GM12872 (cell line): ENCODE measurements at regions not wholly inside any gene's neighbourhood (a gene's known extent, or its start where the extent isn't known, plus 50 kb on each side); places are given as distances from the start of the nearest gene placed in this dataset.
A peak's percentile ranks its signal among the peaks of the same experiment; 100 is the strongest.

Source experiments
- CTCF ChIP-seq: IDR thresholded peaks from 3 replicates; pipeline ENCODE4 v1.5.1; 2011; ENCODE audit warnings: low read depth, mild to moderate bottlenecking, low read length, moderate library complexity; ENCODE audit not compliant: insufficient read depth

- TF ChIP-seq CTCF: no peak
These were observed 255.6 kb downstream of the TBL1XR1 start for GRCh38 chr3:176941689-176942088.

- peak; percentile 78 for TF ChIP-seq CTCF
These were observed 258.1 kb downstream of the TBL1XR1 start for GRCh38 chr3:176939022-176939817.

- TF ChIP-seq CTCF: no peak
These were observed 259.3 kb downstream of the TBL1XR1 start for GRCh38 chr3:176937994-176938393.

- TF ChIP-seq CTCF: no peak
These were observed 259.7 kb downstream of the TBL1XR1 start for GRCh38 chr3:176937541-176937940.

GRCh38 chr3:176935194-176935888, 261.9 kb downstream of the TBL1XR1 start:
- no peak for TF ChIP-seq CTCF

- TF ChIP-seq CTCF: no peak
These were observed 262.6 kb downstream of the TBL1XR1 start for GRCh38 chr3:176934698-176935097.

- no peak for TF ChIP-seq CTCF
These were observed 263.6 kb downstream of the TBL1XR1 start for GRCh38 chr3:176933704-176934103.
